ENCODE measurements at regions not wholly inside any gene's neighbourhood (a gene's known extent, or its start where the extent isn't known, plus 50 kb on each side); places are given as distances from the start of the nearest gene placed in this dataset.

- no peaks in the 10 kb centered on the region for H3K9me3 ChIP-seq (replicated peaks; ENCODE audit: insufficient read depth, low read length)
- no peaks in the 10 kb centered on the region for H4K20me1 ChIP-seq (ENCODE audit: insufficient read depth, low read length)
- H3K4me2 ChIP-seq (ENCODE audit: low read depth, low read length), result no peak overlapping the region
- no peak for DNase-seq
- H3K4me1 ChIP-seq (ENCODE audit: low read length), result no peaks in the 10 kb centered on the region
- H3K4me3 ChIP-seq (ENCODE audit: low read length), result no peak overlapping the region
- no peaks in the 10 kb centered on the region for H3K9me2 ChIP-seq (replicated peaks; ENCODE audit: insufficient read depth, low read length)
- H3K9ac ChIP-seq (ENCODE audit: low read length), result no peak overlapping the region
- no peak for TF ChIP-seq EZH2phosphoT487 (IDR thresholded peaks at IDR 0.05; ENCODE audit: low read length)
- no peak for TF ChIP-seq EZH2 (optimal IDR thresholded peaks at IDR 0.05; ENCODE audit: low read depth, low read length)
- TF ChIP-seq, protein P1, sequence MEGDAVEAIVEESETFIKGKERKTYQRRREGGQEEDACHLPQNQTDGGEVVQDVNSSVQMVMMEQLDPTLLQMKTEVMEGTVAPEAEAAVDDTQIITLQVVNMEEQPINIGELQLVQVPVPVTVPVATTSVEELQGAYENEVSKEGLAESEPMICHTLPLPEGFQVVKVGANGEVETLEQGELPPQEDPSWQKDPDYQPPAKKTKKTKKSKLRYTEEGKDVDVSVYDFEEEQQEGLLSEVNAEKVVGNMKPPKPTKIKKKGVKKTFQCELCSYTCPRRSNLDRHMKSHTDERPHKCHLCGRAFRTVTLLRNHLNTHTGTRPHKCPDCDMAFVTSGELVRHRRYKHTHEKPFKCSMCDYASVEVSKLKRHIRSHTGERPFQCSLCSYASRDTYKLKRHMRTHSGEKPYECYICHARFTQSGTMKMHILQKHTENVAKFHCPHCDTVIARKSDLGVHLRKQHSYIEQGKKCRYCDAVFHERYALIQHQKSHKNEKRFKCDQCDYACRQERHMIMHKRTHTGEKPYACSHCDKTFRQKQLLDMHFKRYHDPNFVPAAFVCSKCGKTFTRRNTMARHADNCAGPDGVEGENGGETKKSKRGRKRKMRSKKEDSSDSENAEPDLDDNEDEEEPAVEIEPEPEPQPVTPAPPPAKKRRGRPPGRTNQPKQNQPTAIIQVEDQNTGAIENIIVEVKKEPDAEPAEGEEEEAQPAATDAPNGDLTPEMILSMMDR (IDR thresholded peaks at IDR 0.05; ENCODE audit: low read length), result no peak
- H2AFZ ChIP-seq (ENCODE audit: low read length), result no peak overlapping the region
- no peaks in the 10 kb centered on the region for H3K27me3 ChIP-seq (replicated peaks; ENCODE audit: insufficient read depth, low read length)
- no peaks in the 10 kb centered on the region for H3F3A ChIP-seq (ENCODE audit: insufficient read depth, low read length)
- H3K36me3 ChIP-seq (replicated peaks; ENCODE audit: insufficient read depth, low read length), result no peaks in the 10 kb centered on the region
- H3K79me2 ChIP-seq (ENCODE audit: low read length), result no peaks in the 10 kb centered on the region
- H3K27ac ChIP-seq (ENCODE audit: low read length), result no peak overlapping the region
These were observed 189.5 kb upstream of the LYZL1 start for GRCh38 chr10:29099415-29099814.

GRCh38 chr10:29100505-29100904 lies 188.4 kb upstream of the LYZL1 start:
- no peaks in the 10 kb centered on the region for H3K36me3 ChIP-seq (replicated peaks; ENCODE audit: insufficient read depth, low read length)
- H4K20me1 ChIP-seq (ENCODE audit: insufficient read depth, low read length), result no peaks in the 10 kb centered on the region
- no peaks in the 10 kb centered on the region for H3F3A ChIP-seq (ENCODE audit: insufficient read depth, low read length)
- no peaks in the 10 kb centered on the region for H3K9me3 ChIP-seq (replicated peaks; ENCODE audit: insufficient read depth, low read length)
- TF ChIP-seq EZH2phosphoT487 (IDR thresholded peaks at IDR 0.05; ENCODE audit: low read length) (no peak), EZH2 (optimal IDR thresholded peaks at IDR 0.05; ENCODE audit: low read depth, low read length) (no peak)
- TF ChIP-seq, protein P1 (IDR thresholded peaks at IDR 0.05; ENCODE audit: low read length), result no peak
- no peaks in the 10 kb centered on the region for H3K4me1 ChIP-seq (ENCODE audit: low read length)
- H3K27me3 ChIP-seq (replicated peaks; ENCODE audit: insufficient read depth, low read length), result no peaks in the 10 kb centered on the region
- H2AFZ ChIP-seq (ENCODE audit: low read length), result no peak overlapping the region
- H3K4me3 ChIP-seq (ENCODE audit: low read length), result no peak overlapping the region
- no peak overlapping the region for H3K27ac ChIP-seq (ENCODE audit: low read length)
- no peak overlapping the region for H3K4me2 ChIP-seq (ENCODE audit: low read depth, low read length)
- H3K9ac ChIP-seq (ENCODE audit: low read length), result no peak overlapping the region
- no peak for DNase-seq
- H3K9me2 ChIP-seq (replicated peaks; ENCODE audit: insufficient read depth, low read length), result no peaks in the 10 kb centered on the region
- H3K79me2 ChIP-seq (ENCODE audit: low read length), result no peaks in the 10 kb centered on the region

GRCh38 chr10:29102233-29102632 lies 186.6 kb upstream of the LYZL1 start:
- no peaks in the 10 kb centered on the region for H3K27me3 ChIP-seq (replicated peaks; ENCODE audit: insufficient read depth, low read length)
- H3K79me2 ChIP-seq (ENCODE audit: low read length), result no peaks in the 10 kb centered on the region
- no peak overlapping the region for H3K27ac ChIP-seq (ENCODE audit: low read length)
- H4K20me1 ChIP-seq (ENCODE audit: insufficient read depth, low read length), result no peaks in the 10 kb centered on the region
- no peak overlapping the region for H2AFZ ChIP-seq (ENCODE audit: low read length)
- no peaks in the 10 kb centered on the region for H3K9me3 ChIP-seq (replicated peaks; ENCODE audit: insufficient read depth, low read length)
- H3K36me3 ChIP-seq (replicated peaks; ENCODE audit: insufficient read depth, low read length), result no peaks in the 10 kb centered on the region
- no peak for TF ChIP-seq EZH2 (optimal IDR thresholded peaks at IDR 0.05; ENCODE audit: low read depth, low read length)
- TF ChIP-seq, protein P1 (IDR thresholded peaks at IDR 0.05; ENCODE audit: low read length), result no peak
- TF ChIP-seq EZH2phosphoT487 (IDR thresholded peaks at IDR 0.05; ENCODE audit: low read length), result no peak
- H3K9me2 ChIP-seq (replicated peaks; ENCODE audit: insufficient read depth, low read length), result no peaks in the 10 kb centered on the region
- H3K9ac ChIP-seq (ENCODE audit: low read length), result no peak overlapping the region
- H3K4me2 ChIP-seq (ENCODE audit: low read depth, low read length), result no peak overlapping the region
- no peak for DNase-seq
- H3F3A ChIP-seq (ENCODE audit: insufficient read depth, low read length), result no peaks in the 10 kb centered on the region
- no peak overlapping the region for H3K4me3 ChIP-seq (ENCODE audit: low read length)
- no peaks in the 10 kb centered on the region for H3K4me1 ChIP-seq (ENCODE audit: low read length)
